ENCODE measurements at regions not wholly inside any gene's neighbourhood (a gene's known extent, or its start where the extent isn't known, plus 50 kb on each side); places are given as distances from the start of the nearest gene placed in this dataset.

- TF ChIP-seq, protein P1, sequence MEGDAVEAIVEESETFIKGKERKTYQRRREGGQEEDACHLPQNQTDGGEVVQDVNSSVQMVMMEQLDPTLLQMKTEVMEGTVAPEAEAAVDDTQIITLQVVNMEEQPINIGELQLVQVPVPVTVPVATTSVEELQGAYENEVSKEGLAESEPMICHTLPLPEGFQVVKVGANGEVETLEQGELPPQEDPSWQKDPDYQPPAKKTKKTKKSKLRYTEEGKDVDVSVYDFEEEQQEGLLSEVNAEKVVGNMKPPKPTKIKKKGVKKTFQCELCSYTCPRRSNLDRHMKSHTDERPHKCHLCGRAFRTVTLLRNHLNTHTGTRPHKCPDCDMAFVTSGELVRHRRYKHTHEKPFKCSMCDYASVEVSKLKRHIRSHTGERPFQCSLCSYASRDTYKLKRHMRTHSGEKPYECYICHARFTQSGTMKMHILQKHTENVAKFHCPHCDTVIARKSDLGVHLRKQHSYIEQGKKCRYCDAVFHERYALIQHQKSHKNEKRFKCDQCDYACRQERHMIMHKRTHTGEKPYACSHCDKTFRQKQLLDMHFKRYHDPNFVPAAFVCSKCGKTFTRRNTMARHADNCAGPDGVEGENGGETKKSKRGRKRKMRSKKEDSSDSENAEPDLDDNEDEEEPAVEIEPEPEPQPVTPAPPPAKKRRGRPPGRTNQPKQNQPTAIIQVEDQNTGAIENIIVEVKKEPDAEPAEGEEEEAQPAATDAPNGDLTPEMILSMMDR (IDR thresholded peaks at IDR 0.05), result no peak
- no peak for TF ChIP-seq POLR2A (IDR thresholded peaks at IDR 0.05)
Measured at GRCh38 chr2:71927757-71928715, 219.6 kb downstream of the CYP26B1 start.
